NCI-H526 treated with DMSO at 0.1 percent for 48 hours (cell line): ENCODE measurements at regions not wholly inside any gene's neighbourhood (a gene's known extent, or its start where the extent isn't known, plus 50 kb on each side); places are given as distances from the start of the nearest gene placed in this dataset.

Experiments used
- DNase-seq: peaks from one replicate; lab custom pipeline; 2025; lab: John Stamatoyannopoulos, UW

DNA sequence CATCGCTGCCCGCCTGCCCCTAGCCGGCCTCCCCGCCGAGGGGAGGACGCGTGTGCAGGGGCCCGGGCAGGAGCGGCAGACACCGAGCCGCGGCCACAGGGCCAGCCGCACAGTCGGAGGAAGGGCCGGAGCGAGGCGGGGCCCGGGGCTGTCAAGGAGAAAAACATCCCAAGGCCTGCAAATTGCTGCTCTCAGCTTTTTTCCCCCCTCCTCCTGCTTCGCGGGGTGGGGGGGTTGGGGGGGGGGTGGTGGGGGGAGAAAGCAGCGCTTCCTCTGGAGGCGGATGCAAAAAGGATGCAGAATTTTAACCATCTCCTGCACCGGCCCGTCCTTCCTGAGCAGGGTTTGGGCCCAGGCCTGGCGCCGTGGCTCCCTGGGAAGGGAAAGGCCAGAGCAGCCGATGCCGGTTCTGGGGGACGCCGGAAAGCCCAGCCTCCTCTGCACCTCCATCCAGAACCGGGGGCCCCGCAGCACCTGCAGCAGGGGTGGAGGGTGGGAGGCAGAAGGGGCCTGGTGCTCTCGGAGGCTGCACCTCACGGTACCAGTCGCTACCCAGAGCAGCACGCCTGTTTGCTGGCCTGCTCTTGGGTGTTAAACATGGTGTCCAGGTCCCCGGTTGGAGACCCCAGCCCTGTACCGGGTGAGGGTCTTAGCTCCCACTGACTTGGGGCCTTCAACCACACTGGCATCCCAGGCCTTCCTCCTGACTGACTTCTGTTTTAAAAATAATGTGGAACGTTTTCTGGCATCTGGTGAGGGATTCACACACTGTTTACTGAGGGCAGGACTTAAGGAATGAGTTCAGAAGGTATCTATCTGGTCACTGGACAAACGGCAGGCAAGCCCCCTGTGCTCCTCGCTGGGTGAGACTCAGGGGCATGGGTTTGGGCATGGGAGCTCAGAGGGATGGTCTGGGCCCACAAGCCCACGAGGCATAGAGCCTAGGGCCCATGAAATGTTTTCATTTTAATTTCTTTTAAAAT is 77.4 kb upstream of the WNT7B start:
- DNase-seq: no peak

DNA sequence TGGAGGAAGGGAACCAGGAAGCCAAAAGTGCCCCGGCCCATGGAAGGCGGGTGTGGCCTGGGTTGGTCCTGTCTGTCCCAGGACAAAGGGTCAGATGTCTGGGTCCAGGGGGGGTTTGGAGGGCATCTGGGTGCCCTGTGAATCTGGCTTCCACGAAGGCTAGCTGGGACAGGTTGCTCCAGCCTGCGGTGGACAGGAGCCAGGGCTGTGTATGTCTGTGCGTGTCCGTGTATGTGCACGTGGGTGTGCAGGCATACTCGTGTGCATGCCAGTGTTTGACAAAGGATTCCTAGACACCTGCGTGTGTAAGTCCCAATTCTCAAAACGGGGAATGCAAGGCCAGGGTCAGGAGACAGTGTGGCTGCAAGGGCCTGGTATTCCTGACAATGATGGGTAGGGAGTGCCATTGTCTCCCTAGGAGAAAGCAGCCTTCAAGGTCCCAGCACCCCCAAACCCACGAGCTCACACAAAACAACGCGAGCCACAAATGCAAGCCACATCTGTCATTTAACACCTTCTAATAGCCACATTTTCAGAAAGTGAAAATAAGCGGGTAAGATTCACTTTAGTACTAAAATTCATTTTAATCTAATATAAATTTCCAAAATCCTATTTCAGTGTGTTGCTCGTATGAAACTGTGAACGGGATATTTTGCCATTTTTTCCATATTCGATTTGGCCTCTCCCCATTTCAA is 78.4 kb upstream of the WNT7B start:
- DNase-seq: no peak

DNA sequence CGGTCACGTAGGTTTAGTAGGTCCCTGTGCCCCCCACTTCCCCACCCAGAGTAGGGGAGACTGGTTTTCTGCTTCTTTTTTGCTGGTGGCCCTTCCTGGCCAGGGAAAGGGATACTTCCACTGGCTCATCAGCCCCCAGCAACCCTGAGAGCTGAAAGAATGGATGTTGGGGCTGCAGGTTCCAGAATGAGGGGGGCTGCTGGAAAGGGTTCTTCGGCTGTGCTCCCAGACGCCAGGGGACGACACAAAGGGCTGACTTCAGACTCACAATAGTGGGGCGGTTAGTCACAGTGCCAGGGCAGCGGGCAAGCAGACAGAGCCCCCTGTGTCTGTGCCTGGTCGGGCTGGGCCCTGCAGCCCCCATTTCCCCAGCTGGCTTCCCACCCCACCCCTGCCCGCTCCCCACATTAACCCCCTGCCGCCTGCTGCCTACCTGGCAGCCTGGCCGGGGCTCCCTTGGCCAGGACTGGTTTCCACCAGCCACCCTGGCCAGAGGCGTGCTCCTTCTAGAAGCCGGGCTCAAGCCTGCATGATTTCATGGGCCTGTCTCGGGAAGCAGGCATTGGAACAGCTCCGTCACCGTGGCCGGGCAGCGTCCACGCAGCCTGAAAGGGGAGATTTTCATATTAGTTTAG is 79.1 kb upstream of the WNT7B start:
- DNase-seq: no peak

DNA sequence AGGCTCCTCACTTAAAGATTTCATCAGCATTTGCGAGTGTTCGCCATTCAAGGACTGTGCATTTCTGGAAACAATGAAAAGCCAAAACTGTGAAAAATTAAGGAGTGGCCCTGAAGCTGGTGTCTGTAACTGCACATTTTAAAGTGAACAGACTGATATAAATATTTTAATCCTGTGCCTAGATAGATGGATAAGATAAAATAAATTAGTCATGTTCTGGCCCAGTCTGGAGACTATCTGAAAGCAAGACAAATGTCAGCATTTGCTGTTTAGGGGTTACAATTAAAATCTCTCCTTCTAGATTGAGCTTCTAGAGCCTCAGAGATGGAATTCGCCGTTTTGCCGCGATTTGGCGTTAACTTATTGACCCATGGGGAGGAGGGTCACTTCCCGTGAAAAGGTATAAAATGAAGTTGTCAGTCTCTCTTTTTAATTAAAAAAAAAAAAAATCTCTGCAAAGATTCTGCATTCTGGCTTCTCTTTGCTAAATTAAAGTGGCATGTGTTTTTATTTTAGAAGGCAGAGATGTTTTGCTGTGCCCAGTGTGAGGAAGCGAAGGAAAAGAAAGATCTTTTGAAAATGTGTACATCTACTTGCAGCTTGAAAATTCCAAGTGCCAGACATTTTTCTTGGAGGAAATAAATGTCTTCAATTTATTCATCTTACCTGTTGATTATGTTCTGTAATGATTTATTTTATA is 79.7 kb upstream of the WNT7B start:
- no peak for DNase-seq

DNA sequence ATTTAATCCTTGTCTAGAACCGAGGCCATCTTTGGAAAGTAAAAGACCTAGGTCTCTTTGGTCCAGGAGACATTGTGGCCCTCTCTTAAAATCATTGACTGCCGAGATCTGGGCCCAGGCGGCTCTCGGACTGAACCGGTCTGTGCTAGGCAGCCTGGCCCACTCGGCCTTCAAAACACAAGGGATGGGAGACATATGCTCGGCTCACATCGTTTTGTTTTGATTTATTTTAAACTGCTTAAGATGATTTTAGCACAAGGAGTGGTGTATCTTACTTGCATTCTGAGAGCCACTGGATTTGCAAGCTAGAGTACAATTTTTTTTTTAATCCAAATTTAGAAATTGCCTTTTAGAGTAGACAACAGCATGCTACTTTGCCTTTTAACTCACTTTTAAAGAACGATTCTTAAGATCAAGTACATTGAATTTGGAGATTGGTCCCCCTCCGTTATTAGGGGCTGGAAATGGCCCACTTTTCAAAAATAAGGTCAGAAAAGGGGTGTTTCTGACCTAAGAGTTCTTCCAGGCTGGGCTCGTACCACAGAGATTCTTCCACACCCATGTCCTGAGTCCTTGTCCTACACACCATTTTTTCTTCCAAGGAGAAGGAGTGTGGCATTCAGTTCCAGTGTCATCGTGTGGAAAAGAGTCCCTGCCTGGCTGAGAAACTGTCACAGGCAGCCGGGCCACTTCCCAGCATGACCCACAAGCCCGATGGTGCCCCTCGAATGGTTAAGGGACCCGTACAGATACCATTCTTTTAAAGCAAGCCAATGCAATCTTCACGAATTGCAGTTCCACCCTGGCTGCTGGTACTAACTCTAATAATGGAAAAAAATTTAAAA is 80.5 kb upstream of the WNT7B start:
- no peak for DNase-seq

DNA sequence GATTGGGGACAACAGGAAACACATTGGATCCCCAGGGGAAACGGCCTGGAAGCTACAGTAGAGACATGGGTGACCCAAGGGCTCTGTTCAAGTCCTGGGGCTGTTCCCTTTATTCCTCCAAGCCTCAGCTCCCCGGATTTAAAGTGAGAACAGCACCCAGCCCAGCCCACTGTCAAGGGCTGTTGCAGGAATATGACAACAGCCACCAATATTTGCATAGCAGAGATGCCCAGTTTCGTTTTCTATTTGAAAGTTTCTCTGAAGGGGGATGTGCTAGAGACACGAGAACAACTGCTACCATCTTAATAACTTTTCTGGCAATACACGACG is 81.1 kb upstream of the WNT7B start:
- DNase-seq: no peak

DNA sequence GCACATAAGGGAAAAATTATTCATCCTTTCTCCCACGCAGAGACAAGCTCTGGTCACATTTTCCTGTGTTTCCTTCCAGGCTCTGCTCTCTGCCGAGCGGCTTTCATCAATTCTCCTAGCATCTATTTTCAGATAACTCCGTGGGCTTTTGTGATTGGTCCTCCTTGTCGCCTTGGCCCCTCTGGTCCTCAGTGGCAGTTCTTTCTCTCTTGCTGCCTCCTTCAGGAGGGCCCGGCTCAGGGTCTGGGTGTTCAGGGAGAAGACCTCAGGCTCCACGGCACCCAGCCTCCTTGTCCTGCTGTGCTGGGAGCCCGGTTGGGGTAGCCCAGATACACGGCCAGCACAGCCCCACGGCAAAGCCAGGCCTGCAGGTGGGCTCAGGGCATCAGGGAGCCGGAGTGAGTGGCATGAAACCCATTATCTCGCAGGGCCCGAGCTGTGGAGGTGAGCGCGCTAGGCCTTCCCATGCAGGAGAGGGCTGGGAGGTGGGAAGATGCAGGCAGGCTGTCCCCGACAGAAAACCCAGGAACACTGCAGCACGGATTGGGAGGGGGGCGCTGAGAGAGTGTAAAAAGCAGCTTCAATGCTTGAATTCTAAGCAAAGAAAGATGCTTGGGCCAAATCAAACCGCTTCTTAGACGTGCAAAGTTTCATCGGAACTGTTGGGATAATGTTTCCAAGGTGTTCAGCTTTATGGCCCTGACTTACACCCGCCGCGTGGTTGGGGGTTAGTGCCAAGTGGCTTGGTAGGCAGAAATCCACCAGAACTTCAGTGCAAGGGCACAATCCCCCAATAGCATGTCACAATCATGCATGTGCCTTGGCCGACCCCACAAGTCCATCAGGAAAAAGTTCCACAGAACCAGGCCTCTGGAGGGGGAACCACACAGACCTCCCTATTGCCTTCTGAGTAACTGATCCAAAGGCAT is 81.9 kb upstream of the WNT7B start:
- no peak for DNase-seq

DNA sequence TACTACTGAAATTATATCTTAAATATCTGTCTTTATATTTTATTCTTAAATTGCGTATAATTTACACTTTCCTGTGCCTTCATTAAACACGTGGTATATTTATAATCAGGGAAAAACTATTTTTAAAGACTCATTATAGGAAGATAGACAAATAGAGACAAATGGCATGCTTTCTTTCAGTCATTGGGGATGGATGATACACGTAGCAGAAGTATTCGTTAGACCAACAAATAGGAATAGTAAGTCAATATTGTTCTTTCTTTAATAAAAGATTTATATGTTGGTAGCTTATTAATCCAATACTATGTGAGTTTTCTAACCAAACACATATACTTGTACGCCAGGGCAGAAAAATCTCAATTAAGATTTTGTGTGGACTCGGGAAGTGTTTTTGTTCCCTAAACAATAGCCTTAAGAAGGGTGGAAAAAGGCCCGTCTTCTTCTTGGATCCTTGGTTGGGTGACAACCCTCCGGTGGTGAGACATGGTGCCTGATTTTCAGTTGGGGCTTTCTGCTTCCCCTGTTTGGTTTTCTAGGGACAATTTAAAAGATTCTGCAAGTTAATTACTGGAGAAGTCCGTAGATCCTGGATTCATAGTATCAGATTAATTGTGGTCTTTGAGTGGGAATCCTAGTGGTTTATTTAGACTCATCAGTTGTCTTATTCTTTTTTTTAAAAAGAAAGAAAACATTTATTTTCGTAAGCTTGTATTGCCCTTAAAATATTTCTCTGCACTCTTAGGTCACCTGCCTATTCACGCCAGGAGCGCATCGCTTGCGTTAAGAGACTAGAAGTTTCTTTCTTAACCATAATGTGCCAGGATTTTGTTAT is 83.5 kb upstream of the WNT7B start:
- DNase-seq: no peak

DNA sequence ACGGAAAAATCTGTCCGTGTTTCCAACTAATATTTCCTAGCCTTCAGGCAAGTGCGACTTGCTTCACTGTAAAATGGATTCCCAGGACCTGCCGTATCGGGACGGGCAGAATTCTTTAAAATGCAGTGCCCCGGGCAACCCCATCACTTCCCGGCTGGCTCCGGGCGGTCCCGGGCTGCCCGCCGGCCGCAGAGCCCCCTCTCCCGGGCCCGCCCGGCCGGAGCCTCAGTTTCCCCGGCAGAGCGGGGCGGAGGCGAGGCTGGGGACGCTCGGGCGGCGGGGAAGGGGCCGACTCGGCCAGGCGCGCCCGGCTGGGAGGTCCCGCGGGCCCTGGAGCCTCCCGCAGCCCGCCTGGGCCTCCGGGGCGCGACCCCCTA is 84.2 kb upstream of the WNT7B start:
- DNase-seq: no peak

DNA sequence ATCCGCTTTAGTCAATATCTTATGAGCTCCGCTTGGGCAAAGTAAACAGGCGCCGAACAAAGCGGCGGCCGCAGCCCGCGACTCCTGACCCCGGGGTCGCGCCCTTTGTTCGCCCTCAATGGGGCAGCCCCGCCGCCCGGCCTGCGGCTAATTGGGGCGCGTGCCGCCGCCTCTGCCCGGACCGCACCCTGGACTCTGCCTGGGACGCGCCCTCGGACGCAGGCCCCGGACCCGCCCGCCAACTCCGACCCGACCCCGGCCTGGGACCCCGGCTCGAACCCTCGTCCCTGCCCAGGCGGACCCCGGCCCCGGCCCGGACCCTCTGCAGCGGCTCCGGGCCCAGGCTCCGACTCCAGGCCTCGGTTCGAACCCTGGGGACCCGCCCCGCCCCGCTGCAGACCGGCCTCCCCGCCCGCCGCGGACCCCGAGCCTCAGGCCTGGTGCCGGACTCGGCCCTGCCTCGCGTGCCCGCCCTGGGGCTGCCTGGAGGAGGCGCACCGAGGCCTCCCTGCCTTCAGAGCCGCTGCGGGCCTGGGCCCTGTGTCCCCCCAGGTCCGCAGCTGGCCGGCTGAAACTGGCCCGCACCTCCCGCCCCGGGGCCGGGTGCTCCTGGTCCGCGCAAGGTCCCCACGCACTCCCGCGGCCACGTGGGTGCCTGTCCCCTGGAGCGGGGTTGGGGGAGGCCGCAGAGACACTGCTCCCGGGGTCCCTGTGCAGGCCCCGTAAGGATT is 84.7 kb upstream of the WNT7B start:
- no peak for DNase-seq

DNA sequence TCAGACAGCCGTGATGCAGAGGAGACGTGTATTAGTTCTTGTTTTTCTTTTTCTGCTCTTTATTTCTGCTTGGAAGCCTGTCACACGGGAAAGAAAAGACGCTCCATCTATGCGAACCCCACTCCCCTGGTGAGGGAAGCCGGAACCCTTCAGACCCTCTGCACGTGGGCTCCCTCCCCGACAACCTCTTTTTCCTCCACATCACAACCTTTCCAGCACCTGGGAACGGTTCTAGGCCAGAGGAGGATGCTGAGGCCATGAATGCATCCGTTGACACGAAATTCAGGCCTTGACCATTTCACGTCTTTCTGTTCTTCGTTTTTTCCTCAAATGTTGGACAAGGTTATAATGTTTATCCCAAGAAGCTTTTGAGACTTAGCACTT is 85.3 kb upstream of the WNT7B start:
- DNase-seq: no peak

DNA sequence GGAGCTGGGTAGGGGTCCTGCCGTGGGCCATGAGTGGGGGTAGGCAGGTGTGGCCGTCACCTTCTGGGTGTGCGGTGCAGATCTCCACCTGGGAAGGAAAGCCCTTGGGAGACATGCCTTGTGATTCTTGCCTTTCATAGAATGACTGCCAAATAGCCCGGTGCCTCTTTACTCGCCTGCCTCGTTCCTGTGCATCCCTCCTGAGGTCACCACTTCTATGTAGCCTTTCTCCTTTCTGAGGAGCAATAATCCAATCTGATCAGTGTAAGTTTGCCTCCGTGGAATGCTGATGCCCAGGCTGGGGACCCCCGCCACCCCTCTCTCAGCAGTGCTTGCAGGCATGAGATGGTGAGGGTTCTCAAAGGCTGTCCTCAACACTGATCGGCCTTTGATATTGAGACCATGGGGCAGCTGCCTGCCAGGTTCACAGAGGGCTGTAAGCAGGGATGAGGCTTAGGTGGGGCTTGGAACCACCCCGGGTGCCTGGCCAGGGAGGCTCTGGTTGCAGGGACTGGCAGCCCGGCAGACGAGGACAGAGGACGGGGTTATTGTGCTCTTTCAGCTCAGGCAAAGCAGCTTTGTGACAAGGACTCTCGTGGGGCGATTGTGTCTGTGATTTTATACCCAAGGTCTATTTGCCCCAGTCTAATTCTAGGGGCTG is 86.1 kb upstream of the WNT7B start:
- DNase-seq: no peak

DNA sequence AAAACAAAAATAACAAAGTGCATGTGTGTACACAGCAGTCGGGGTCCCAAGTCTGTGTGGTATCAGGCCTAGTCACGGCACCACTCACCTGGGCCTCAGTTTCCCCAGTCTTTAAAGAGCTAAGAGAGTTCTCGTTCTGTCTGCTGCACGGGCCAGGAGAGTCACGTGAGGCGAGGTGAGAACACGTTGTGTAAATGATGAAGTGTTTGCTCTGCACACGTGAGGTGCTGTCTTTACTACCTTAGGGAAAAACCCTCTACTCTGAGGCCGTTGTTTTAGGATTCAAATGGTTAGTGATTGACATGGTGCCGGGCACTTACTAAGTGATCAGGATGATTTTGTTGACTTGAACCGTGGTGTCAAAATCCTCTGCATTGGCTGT is 86.5 kb upstream of the PPARA start:
- no peak for DNase-seq

DNA sequence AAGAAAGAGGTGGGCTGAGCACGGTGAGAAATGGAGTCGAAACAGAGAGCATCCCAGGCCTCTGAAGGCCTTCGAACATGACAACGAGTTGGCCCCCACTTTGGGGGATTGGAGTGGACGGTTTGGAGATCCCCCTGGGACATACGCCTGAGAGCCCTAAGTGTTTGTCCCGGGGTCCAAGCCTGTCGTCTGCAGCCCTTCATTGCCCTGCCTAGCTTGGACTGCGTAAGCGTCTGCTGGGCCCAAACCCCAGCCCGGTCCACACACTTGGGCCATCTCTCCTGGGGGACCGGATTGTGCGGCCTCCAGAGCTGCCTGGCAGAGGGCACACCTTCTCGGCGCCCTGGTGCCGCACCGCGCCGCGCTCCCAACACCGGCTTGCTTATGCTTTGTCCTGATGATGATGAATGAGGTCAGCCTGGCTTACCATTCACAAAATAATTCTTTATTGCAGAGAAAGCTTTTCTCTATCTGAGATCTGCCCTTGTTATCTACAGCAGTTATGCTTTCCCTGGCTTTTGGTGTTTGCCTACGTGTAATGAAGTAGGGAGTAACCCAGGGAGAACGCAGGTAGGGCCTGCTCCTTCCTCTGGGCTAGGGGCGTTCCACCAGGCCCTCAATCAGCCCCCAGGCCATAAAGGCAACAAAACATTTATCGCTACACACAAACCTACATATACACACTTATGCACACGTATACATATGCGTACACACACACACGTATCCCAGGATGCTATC is 85.9 kb upstream of the PPARA start:
- no peak for DNase-seq

DNA sequence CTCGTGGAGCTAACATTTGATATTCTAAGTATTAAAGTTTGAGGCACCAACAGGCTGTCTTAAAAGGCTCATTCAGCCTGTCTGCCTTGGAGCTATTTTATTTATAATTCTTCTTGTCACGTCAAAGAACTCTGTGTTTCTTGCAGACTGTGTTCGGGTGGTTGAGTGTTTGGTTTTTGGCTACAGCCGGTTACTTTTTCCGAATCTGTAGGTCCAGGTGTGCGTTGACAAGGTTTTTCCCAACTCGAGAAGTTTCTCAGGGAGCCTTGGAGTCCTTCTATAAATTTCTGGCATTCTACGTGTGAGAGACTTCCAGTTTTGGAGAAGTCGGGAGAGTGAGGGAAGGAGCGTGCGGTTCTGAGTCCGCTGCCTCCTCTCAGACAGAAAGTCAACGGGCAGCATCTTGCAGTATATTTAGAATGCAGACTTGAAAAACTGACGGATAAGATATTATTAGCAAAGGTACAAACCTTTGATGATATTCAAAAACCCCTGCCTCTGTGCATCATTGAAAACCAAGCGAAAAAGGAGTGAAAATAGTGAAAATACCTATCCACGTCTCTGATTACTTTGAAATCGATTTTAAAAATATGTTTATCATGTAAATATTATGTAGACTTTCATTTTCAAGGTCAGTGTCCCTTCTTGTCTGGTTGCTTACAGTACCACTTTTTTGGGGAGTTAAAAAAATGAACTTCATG is 85.2 kb upstream of the PPARA start:
- DNase-seq: no peak

DNA sequence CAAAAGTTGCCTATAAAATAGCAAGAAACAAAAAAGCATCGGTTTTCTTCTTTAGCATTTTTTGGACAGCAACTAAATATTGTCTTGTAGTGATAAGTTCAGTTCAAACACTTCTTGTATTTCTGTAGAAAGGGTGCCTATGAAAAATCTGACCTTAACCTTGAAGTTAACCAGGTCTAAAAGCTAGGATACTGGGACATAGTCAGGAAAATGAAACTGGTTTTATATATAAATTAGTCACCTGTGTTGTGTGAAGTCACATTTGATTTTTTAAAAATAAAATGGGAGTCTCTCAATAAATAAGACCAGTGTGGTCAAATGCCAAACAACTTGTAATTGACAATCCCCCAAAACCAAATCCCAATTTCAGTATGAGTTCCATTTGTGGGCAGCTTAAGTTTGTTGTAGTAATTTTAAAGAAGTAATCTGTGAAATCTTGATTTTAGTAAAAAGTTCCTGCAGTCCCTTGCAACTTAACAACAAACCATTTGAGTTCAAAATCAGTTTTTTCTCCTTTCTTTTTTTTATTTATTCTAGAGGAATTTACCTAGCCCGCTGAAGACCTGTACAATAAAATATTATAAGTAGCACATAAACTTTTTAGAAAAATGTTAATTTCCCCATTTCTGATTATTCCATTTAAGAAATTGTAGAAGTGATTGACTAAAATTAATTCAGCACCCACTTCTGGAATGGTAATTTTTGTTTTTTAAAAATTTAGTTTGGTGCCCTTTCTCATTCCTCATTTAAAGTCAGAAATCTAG is 84.5 kb upstream of the PPARA start:
- no peak for DNase-seq
